Lower lobe of right lung (tissue), 2 donors: ENCODE measurements at regions not wholly inside any gene's neighbourhood (a gene's known extent, or its start where the extent isn't known, plus 50 kb on each side); places are given as distances from the start of the nearest gene placed in this dataset.

ENCODE experiments used
- ATAC-seq, 2 donors: fragments of 200-7000 bp; cut with Tn5 transposase; one replicate each; pipeline ENCODE4 v1.9.1; 2020 to 2022; ENCODE audit warnings: mild to moderate bottlenecking in 2 of 2, moderate library complexity in 2 of 2
- DNase-seq: peaks from one replicate; pipeline ENCODE4 v3.0.0-alpha.2; 2020
- H3K27ac ChIP-seq: fragments of 200-600 bp; one replicate; pipeline ENCODE4 v1.8.0; 2022
- H3K27me3 ChIP-seq: fragments of 200-600 bp; one replicate; pipeline ENCODE4 v1.8.0; 2022; ENCODE audit warnings: low read depth
- H3K36me3 ChIP-seq: fragments of 200-600 bp; one replicate; pipeline ENCODE4 v1.8.0; 2022; ENCODE audit warnings: mild to moderate bottlenecking
- H3K4me1 ChIP-seq: fragments of 200-600 bp; one replicate; pipeline ENCODE4 v1.8.0; 2022
- H3K4me3 ChIP-seq: fragments of 200-600 bp; one replicate; pipeline ENCODE4 v1.8.0; 2022; ENCODE audit warnings: mild to moderate bottlenecking
- H3K9me3 ChIP-seq: fragments of 200-600 bp; one replicate; pipeline ENCODE4 v1.8.0; 2022
- intact Hi-C: fragments of 100-400 bp; cut with DNase I; formaldehyde crosslinking; loops from one replicate; pipeline ENCODE4 v1.11.0; 2022
- TF ChIP-seq, protein P1 (sequence below): fragments of 200-600 bp; IDR thresholded peaks from one replicate; pipeline ENCODE4 v1.8.0; 2022; ENCODE audit warnings: antibody characterized with exemption, mild to moderate bottlenecking
- donor health status: DM: no; HTN: yes; CAD: no; lungs with severe emphysema.

DNA sequence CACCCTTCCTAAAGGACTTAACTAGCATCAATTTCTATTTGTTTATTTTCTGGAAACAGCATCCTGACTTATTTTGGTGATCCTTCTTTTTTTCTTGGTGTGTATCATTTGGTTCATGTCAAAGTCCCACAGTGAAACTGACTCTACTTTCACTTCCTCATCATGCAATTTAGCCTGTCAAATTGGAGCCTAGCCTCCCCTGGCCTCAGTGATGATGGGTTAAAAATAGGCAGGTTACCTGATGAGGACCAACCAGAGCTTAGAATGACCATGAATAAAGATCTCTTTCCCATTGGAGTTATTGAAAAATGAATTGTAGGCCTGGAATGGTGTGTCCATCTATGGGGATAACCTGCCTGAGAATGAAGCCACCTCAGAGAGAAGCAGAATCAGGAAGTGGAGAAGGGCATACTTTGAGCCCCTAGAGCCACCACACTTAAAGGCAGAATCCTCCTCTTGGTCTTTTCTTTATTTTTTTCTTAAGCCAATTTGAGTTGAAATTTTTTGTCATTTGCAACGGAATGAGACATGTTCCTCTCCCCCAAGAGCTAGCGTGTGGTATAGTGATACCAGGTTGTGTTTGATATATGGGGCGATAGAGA is 105.6 kb downstream of the BTBD3 start:
- H3K9me3 ChIP-seq: no peaks in the 10 kb centered on the region
- ATAC-seq (no peak), DNase-seq (no peak)
- no peaks in the 10 kb centered on the region for H3K27me3 ChIP-seq
- intact Hi-C loops: no loop called here
- no peak overlapping the region for H3K27ac ChIP-seq
- TF ChIP-seq, protein P1, sequence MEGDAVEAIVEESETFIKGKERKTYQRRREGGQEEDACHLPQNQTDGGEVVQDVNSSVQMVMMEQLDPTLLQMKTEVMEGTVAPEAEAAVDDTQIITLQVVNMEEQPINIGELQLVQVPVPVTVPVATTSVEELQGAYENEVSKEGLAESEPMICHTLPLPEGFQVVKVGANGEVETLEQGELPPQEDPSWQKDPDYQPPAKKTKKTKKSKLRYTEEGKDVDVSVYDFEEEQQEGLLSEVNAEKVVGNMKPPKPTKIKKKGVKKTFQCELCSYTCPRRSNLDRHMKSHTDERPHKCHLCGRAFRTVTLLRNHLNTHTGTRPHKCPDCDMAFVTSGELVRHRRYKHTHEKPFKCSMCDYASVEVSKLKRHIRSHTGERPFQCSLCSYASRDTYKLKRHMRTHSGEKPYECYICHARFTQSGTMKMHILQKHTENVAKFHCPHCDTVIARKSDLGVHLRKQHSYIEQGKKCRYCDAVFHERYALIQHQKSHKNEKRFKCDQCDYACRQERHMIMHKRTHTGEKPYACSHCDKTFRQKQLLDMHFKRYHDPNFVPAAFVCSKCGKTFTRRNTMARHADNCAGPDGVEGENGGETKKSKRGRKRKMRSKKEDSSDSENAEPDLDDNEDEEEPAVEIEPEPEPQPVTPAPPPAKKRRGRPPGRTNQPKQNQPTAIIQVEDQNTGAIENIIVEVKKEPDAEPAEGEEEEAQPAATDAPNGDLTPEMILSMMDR: no peak
- H3K4me1 ChIP-seq: no peaks in the 10 kb centered on the region
- H3K4me3 ChIP-seq: no peak overlapping the region
- no peaks in the 10 kb centered on the region for H3K36me3 ChIP-seq

DNA sequence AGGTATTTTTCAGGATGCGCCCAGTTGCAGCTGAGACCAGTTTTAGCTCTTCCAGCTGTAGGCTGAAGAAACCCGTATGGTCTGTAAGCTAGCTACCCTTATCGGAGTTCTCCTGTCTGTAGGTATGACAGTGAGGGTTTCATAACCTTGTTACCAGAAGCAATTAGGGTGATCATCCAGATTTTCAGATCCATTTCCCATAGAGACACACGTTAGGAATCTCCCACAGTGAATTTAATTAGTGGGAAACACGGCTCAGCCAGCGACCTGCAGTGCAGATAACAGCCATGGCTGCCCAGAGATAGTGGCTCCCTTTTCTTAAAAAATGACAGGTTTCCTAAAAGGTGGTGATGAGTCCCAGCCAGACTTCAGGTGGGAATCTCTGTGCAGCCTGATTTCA is 111.1 kb downstream of the BTBD3 start:
- no peaks in the 10 kb centered on the region for H3K36me3 ChIP-seq
- TF ChIP-seq, protein P1: no peak
- H3K27me3 ChIP-seq: no peaks in the 10 kb centered on the region
- no peaks in the 10 kb centered on the region for H3K9me3 ChIP-seq
- DNase-seq (no peak), ATAC-seq (no peak)
- H3K4me3 ChIP-seq: no peak overlapping the region
- no peaks in the 10 kb centered on the region for H3K4me1 ChIP-seq
- no peak overlapping the region for H3K27ac ChIP-seq
- intact Hi-C loops: no loop called here

DNA sequence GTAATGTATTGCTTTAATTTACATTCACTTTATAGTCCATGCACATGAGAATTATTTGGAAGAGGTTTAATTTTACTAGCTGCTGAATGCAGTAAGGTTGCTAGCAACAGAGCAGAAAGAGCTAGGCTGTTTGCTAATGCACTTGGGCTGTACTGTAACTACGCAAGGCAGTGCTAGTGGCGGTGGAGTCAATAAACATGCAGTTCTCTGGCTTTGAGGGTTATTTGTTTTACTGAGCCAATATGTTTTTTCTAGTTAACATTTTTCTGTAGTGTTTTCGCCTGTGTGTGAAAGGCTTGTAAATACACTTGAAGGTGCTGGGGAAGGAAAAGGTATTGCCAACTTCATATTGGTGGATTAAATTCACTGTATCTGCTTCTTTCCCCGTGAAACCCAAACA is 112.8 kb downstream of the BTBD3 start:
- Histone ChIP-seq H3K36me3 (no peaks in the 10 kb centered on the region), H3K27ac (no peak overlapping the region), H3K4me1 (no peaks in the 10 kb centered on the region), H3K9me3 (no peaks in the 10 kb centered on the region), H3K4me3 (no peak overlapping the region), H3K27me3 (no peaks in the 10 kb centered on the region)
- TF ChIP-seq, protein P1: no peak
- intact Hi-C loops: no loop called here
- ATAC-seq: peak; percentile 93 to 95
- DNase-seq: peak; percentile 51

DNA sequence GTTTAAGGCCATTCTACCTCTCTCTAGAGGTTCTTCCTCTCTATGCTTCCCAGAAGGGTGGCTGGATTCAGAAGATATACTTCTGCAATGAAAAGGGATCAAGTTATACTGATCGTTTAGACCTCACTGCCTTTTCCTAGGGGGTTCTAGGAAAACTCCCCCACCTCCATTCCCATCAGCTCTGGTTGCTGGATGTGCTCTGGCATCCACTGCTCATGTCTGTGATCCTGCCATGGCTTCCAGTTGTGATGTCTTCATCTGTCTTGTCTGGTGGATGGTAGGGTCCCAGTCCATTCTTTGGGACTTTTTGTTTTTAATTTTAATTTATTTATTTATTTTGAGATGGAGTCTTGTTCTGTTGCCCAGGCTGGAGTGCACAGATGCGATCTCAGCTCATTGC is 118.4 kb downstream of the BTBD3 start:
- Histone ChIP-seq H3K36me3 (no peaks in the 10 kb centered on the region), H3K4me3 (no peak overlapping the region), H3K27me3 (no peaks in the 10 kb centered on the region), H3K4me1 (peaks cover 7% of the 10 kb centered on the region), H3K27ac (no peak overlapping the region), H3K9me3 (no peaks in the 10 kb centered on the region)
- intact Hi-C loops: no loop called here
- ATAC-seq (no peak), DNase-seq (no peak)
- TF ChIP-seq, protein P1: no peak

DNA sequence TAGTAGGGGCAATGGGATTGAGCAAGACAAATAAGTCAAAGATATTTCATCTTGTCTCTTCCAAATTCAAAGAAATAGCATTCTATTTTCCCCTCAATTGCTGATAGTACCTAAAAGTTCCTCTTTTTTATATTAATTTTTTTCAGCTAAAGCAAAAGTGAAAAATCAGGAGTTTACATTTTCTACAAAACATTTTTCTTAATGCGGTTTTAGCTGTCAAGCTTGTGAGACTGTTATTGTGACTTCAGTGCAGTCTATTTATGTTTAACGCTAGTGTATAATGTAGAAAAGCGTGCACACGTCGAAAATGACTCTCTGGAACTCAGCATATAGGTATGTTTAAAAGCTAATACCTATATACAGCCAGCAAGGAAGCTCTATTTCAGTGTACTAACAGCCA is 119.8 kb downstream of the BTBD3 start:
- Histone ChIP-seq H3K36me3 (no peaks in the 10 kb centered on the region), H3K4me1 (peaks cover 7% of the 10 kb centered on the region), H3K4me3 (no peak overlapping the region), H3K27ac (no peak overlapping the region), H3K27me3 (no peaks in the 10 kb centered on the region), H3K9me3 (no peaks in the 10 kb centered on the region)
- intact Hi-C loops: no loop called here
- TF ChIP-seq, protein P1: no peak
- ATAC-seq (no peak), DNase-seq (no peak)

DNA sequence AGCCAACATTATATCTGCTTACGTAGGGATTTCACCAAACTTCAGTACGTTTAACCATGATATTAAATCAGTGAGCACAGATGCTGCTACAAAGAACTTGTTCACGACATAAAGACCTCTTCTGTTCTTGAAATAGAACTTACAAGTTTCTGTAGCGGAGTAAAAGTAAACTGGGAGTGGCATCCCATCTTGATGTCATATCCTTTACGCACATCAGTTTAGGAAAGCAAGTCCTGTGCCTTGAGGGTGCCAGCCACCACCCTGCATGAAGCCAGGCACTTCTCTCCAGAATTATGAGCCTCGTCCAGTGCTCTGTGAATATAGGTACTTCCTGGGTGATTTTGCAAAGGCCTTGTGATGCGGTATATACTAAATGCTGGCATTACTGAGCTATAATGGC is 122.6 kb downstream of the BTBD3 start:
- DNase-seq: no peak
- Histone ChIP-seq H3K4me3 (no peak overlapping the region), H3K27me3 (no peaks in the 10 kb centered on the region), H3K9me3 (no peaks in the 10 kb centered on the region), H3K4me1 (peaks cover 7% of the 10 kb centered on the region), H3K36me3 (no peaks in the 10 kb centered on the region), H3K27ac (no peak overlapping the region)
- intact Hi-C loops: no loop called here
- TF ChIP-seq, protein P1: no peak
- no peak for ATAC-seq
